ENCODE measurements at regions not wholly inside any gene's neighbourhood (a gene's known extent, or its start where the extent isn't known, plus 50 kb on each side); places are given as distances from the start of the nearest gene placed in this dataset.
"Not testable (repeated sequence)": the region's sequence is repeated elsewhere in the genome, so short reads cannot be mapped to it uniquely, and the experiment has no call there.

DNA sequence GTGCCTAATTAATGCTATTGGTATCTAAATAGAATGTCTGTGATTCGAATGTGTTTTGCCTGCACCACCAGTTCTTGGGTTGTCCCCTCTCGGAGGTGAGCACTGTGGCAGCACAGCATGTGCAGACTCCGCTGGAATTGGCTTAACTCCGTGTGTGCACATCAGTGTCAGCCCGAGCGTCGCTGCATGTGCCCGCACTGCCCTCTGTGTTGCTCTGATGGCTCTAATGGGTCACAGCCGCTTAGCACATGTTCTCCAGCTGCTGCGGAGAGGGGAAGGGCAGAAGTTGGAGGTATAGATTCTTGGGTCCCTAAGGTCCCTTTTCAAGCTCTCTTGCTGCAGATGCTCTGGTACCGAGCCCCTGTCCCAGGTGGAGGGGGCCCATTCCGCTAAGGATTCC is 75.1 kb downstream of the CDRT15L2 start:
- TF ChIP-seq, protein P1, sequence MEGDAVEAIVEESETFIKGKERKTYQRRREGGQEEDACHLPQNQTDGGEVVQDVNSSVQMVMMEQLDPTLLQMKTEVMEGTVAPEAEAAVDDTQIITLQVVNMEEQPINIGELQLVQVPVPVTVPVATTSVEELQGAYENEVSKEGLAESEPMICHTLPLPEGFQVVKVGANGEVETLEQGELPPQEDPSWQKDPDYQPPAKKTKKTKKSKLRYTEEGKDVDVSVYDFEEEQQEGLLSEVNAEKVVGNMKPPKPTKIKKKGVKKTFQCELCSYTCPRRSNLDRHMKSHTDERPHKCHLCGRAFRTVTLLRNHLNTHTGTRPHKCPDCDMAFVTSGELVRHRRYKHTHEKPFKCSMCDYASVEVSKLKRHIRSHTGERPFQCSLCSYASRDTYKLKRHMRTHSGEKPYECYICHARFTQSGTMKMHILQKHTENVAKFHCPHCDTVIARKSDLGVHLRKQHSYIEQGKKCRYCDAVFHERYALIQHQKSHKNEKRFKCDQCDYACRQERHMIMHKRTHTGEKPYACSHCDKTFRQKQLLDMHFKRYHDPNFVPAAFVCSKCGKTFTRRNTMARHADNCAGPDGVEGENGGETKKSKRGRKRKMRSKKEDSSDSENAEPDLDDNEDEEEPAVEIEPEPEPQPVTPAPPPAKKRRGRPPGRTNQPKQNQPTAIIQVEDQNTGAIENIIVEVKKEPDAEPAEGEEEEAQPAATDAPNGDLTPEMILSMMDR (IDR thresholded peaks at IDR 0.05), result not testable (repeated sequence)
- TF ChIP-seq POLR2A (IDR thresholded peaks at IDR 0.05); EP300 (IDR thresholded peaks at IDR 0.05; ENCODE audit: low read depth); POLR2AphosphoS5 (IDR thresholded peaks at IDR 0.05): not testable (repeated sequence)

Measured in transverse colon (tissue), 4 donors.